H1 (cell line): ENCODE measurements at regions not wholly inside any gene's neighbourhood (a gene's known extent, or its start where the extent isn't known, plus 50 kb on each side); places are given as distances from the start of the nearest gene placed in this dataset.
A peak's percentile ranks its signal among the peaks of the same experiment; 100 is the strongest.

Experiments used
- BRCA1 ChIP-seq: IDR thresholded peaks from 2 replicates; pipeline ENCODE4 v1.6.1; 2012; ENCODE audit warnings: low read depth, low read length, improper control_type of control experiment
- CBX8 ChIP-seq: fragments of 300-800, 300-1000 bp; sonication (generic); IDR thresholded peaks from 2 replicates; pipeline ENCODE4 v1.7.1; 2016; ENCODE audit warnings: low read depth, low read length, borderline replicate concordance
- CREB1 ChIP-seq: IDR thresholded peaks from 2 replicates; pipeline ENCODE4 v1.6.1; 2012; ENCODE audit warnings: inconsistent platforms
- FOSL1 ChIP-seq: IDR thresholded peaks from 2 replicates; pipeline ENCODE4 v1.6.1; 2011; ENCODE audit warnings: mild to moderate bottlenecking, low read depth, low read length, moderate library complexity; ENCODE audit not compliant: insufficient read depth
- GABPA ChIP-seq: IDR thresholded peaks from 2 replicates; pipeline ENCODE4 v1.6.1; 2011; ENCODE audit warnings: mild to moderate bottlenecking, low read length, moderate library complexity, borderline replicate concordance; ENCODE audit not compliant: insufficient read depth
- JUN ChIP-seq: IDR thresholded peaks from 2 replicates; pipeline ENCODE4 v1.6.1; 2011; ENCODE audit warnings: low read depth, mild to moderate bottlenecking, improper control_type of control experiment, low read length
- KDM5A ChIP-seq: fragments of 200-600 bp; IDR thresholded peaks from 2 replicates; pipeline ENCODE4 v1.7.1; 2012; ENCODE audit warnings: mild to moderate bottlenecking, low read length, inconsistent platforms, mixed read lengths
- PHF8 ChIP-seq: fragments of 200-600 bp; sonication (generic); conservative IDR thresholded peaks from 2 replicates; pipeline ENCODE4 v1.7.1; 2012; ENCODE audit warnings: low read depth, mild to moderate bottlenecking, inconsistent platforms, low read length, moderate library complexity
- RAD21 ChIP-seq, 2 experiments: IDR thresholded peaks in 1 of 2; conservative IDR thresholded peaks in 1 of 2; 2 replicates each; pipeline ENCODE4 v1.6.1; 2011; ENCODE audit warnings: low read depth in 2 of 2, low read length in 2 of 2, improper control_type of control experiment in 1 of 2, inconsistent platforms in 1 of 2, mild to moderate bottlenecking in 1 of 2, moderate library complexity in 1 of 2
- RBBP5 ChIP-seq: IDR thresholded peaks from 2 replicates; pipeline ENCODE4 v1.7.1; 2012; ENCODE audit warnings: low read depth, mild to moderate bottlenecking, inconsistent platforms, low read length, moderate library complexity, borderline replicate concordance
- RNF2 ChIP-seq: fragments of 200-900, 300-1000 bp; sonication (generic); IDR thresholded peaks from 2 replicates; pipeline ENCODE4 v1.7.1; 2016; ENCODE audit warnings: borderline replicate concordance, low read depth, mild to moderate bottlenecking, antibody characterized with exemption, low read length; ENCODE audit not compliant: poor library complexity, severe bottlenecking; ENCODE audit errors: missing control alignments
- SIRT6 ChIP-seq: IDR thresholded peaks from one replicate; pipeline ENCODE4 v1.7.1; 2012; ENCODE audit warnings: low read length, inconsistent platforms
- SP1 ChIP-seq: IDR thresholded peaks from 2 replicates; pipeline ENCODE4 v1.6.1; 2011; ENCODE audit warnings: low read depth, low read length
- SUZ12 ChIP-seq: fragments of 200-600 bp; sonication (generic); IDR thresholded peaks from 2 replicates; pipeline ENCODE4 v1.6.1; 2012; ENCODE audit warnings: mild to moderate bottlenecking, inconsistent platforms, low read length, moderate library complexity, mixed read lengths
- TAF7 ChIP-seq: optimal IDR thresholded peaks from 2 replicates; pipeline ENCODE3; 2011; ENCODE audit warnings: low read depth, mild to moderate bottlenecking, inconsistent platforms, low read length, moderate library complexity, borderline replicate concordance
- TCF12 ChIP-seq: IDR thresholded peaks from 2 replicates; pipeline ENCODE4 v1.6.1; 2011; ENCODE audit warnings: low read depth, mild to moderate bottlenecking, low read length
- USF2 ChIP-seq: IDR thresholded peaks from 2 replicates; pipeline ENCODE4 v1.6.1; 2011; ENCODE audit warnings: low read length, improper control_type of control experiment
- TF ChIP-seq, protein P1 (sequence below): IDR thresholded peaks from 2 replicates; pipeline ENCODE4 v1.6.1; 2011; ENCODE audit warnings: low read depth, mild to moderate bottlenecking, low read length; ENCODE audit not compliant: insufficient read depth

DNA sequence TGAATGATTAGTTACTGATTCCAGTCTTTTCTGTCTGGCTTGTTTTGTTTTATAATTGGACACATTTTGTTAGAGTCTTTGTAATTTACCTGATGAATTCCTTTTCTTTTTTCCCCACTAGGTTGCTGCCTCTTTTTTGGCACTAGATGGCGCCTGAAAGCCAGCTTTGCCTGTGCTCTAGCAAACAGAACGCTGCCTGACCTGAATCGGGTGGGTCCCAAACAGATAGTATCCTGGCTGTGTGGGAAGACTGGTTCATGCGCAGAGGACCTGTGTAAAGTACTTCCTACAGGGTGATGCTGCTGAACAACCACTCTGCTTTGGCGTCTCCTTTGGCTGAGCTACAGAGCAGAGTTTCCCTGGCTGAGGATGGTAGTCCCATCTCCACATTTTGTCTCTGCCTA is 288.2 kb downstream of the IKZF2 start (continued):
- TF ChIP-seq SUZ12 (no peak), TCF12 (0 out of 2 replicates have a peak, but pooled peaks have one; percentile 60), BRCA1 (no peak), RNF2 (no peak), PHF8 (no peak), RAD21 (IDR thresholded peaks at IDR 0.05 in 1 of 2, conservative IDR thresholded peaks at IDR 0.05 in 1 of 2; ENCODE audit: low read depth in 2 of 2, low read length in 2 of 2) (peak; percentile 97 to 98), SP1 (no peak), GABPA (no peak), CBX8 (no peak), SIRT6 (no peak), CREB1 (no peak), RBBP5 (no peak), FOSL1 (no peak), USF2 (no peak), KDM5A (no peak), JUN (no peak), TAF7 (peak; percentile 37)
- TF ChIP-seq, protein P1, sequence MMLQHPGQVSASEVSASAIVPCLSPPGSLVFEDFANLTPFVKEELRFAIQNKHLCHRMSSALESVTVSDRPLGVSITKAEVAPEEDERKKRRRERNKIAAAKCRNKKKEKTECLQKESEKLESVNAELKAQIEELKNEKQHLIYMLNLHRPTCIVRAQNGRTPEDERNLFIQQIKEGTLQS = no peak
